ENCODE measurements at regions not wholly inside any gene's neighbourhood (a gene's known extent, or its start where the extent isn't known, plus 50 kb on each side); places are given as distances from the start of the nearest gene placed in this dataset.
A peak's percentile ranks its signal among the peaks of the same experiment; 100 is the strongest.

GRCh38 chr2:19003554-19003953 lies 354.9 kb downstream of the OSR1 start:
- H3K4me3 ChIP-seq (ENCODE audit: low read length): no peak overlapping the region
- H3K4me1 ChIP-seq (ENCODE audit: control insufficient read depth, insufficient read depth, low read length): peaks cover 9% of the 10 kb centered on the region
- no peak for DNase-seq (ENCODE audit: low read depth)
- no peaks in the 10 kb centered on the region for H3K36me3 ChIP-seq (ENCODE audit: control insufficient read depth, insufficient read depth, low read length, severe bottlenecking)
- no peaks in the 10 kb centered on the region for H3K9me3 ChIP-seq (ENCODE audit: control insufficient read depth, low read length)
- H3K27me3 ChIP-seq (replicated peaks; ENCODE audit: control insufficient read depth, insufficient read depth, low read length): no peaks in the 10 kb centered on the region
- no peak overlapping the region for H3K9ac ChIP-seq (ENCODE audit: low read length)

GRCh38 chr2:19000776-19001175 lies 357.6 kb downstream of the OSR1 start:
- Histone ChIP-seq H3K9me3 (ENCODE audit: control insufficient read depth, low read length) (no peaks in the 10 kb centered on the region), H3K4me1 (ENCODE audit: control insufficient read depth, insufficient read depth, low read length) (peaks cover 9% of the 10 kb centered on the region), H3K27me3 (replicated peaks; ENCODE audit: control insufficient read depth, insufficient read depth, low read length) (no peaks in the 10 kb centered on the region), H3K4me3 (ENCODE audit: low read length) (no peak overlapping the region), H3K36me3 (ENCODE audit: control insufficient read depth, insufficient read depth, low read length, severe bottlenecking) (no peaks in the 10 kb centered on the region), H3K9ac (ENCODE audit: low read length) (no peak overlapping the region)
- no peak for DNase-seq (ENCODE audit: low read depth)

- H3K36me3 ChIP-seq (ENCODE audit: control insufficient read depth, insufficient read depth, low read length, severe bottlenecking): no peaks in the 10 kb centered on the region
- H3K9ac ChIP-seq (ENCODE audit: low read length): no peak overlapping the region
- H3K4me3 ChIP-seq (ENCODE audit: low read length): no peak overlapping the region
- H3K4me1 ChIP-seq (ENCODE audit: control insufficient read depth, insufficient read depth, low read length): peaks cover 17% of the 10 kb centered on the region
- DNase-seq (ENCODE audit: low read depth): no peak
- no peaks in the 10 kb centered on the region for H3K9me3 ChIP-seq (ENCODE audit: control insufficient read depth, low read length)
- H3K27me3 ChIP-seq (replicated peaks; ENCODE audit: control insufficient read depth, insufficient read depth, low read length): no peaks in the 10 kb centered on the region
These were observed 359.2 kb downstream of the OSR1 start for GRCh38 chr2:18999198-18999597.

- DNase-seq (ENCODE audit: low read depth): peak; percentile 25
- Histone ChIP-seq H3K9ac (ENCODE audit: low read length) (no peak overlapping the region), H3K27me3 (replicated peaks; ENCODE audit: control insufficient read depth, insufficient read depth, low read length) (no peaks in the 10 kb centered on the region), H3K36me3 (ENCODE audit: control insufficient read depth, insufficient read depth, low read length, severe bottlenecking) (no peaks in the 10 kb centered on the region), H3K4me3 (ENCODE audit: low read length) (no peak overlapping the region), H3K9me3 (ENCODE audit: control insufficient read depth, low read length) (no peaks in the 10 kb centered on the region), H3K4me1 (ENCODE audit: control insufficient read depth, insufficient read depth, low read length) (peaks cover 24% of the 10 kb centered on the region)
These were observed 359.9 kb downstream of the OSR1 start for GRCh38 chr2:18998491-18998890.

- H3K9me3 ChIP-seq (ENCODE audit: control insufficient read depth, low read length): no peaks in the 10 kb centered on the region
- H3K4me1 ChIP-seq (ENCODE audit: control insufficient read depth, insufficient read depth, low read length): peaks cover 53% of the 10 kb centered on the region
- peak overlapping the region; percentile 74 for H3K9ac ChIP-seq (ENCODE audit: low read length)
- no peaks in the 10 kb centered on the region for H3K27me3 ChIP-seq (replicated peaks; ENCODE audit: control insufficient read depth, insufficient read depth, low read length)
- no peak overlapping the region for H3K4me3 ChIP-seq (ENCODE audit: low read length)
- no peaks in the 10 kb centered on the region for H3K36me3 ChIP-seq (ENCODE audit: control insufficient read depth, insufficient read depth, low read length, severe bottlenecking)
- DNase-seq (ENCODE audit: low read depth): peak; percentile 60
These were observed 364.6 kb downstream of the OSR1 start for GRCh38 chr2:18993756-18994338.

GRCh38 chr2:18991177-18992168 lies 366.9 kb downstream of the OSR1 start:
- peaks cover 73% of the 10 kb centered on the region for H3K4me1 ChIP-seq (ENCODE audit: control insufficient read depth, insufficient read depth, low read length)
- no peaks in the 10 kb centered on the region for H3K27me3 ChIP-seq (replicated peaks; ENCODE audit: control insufficient read depth, insufficient read depth, low read length)
- DNase-seq (ENCODE audit: low read depth): peak; percentile 84
- H3K9ac ChIP-seq (ENCODE audit: low read length): peak overlapping the region; percentile 20
- no peak overlapping the region for H3K4me3 ChIP-seq (ENCODE audit: low read length)
- H3K36me3 ChIP-seq (ENCODE audit: control insufficient read depth, insufficient read depth, low read length, severe bottlenecking): no peaks in the 10 kb centered on the region
- H3K9me3 ChIP-seq (ENCODE audit: control insufficient read depth, low read length): no peaks in the 10 kb centered on the region

GRCh38 chr2:18988631-18989232 lies 369.7 kb downstream of the OSR1 start:
- H3K27me3 ChIP-seq (replicated peaks; ENCODE audit: control insufficient read depth, insufficient read depth, low read length): no peaks in the 10 kb centered on the region
- peak; percentile 50 for DNase-seq (ENCODE audit: low read depth)
- no peak overlapping the region for H3K4me3 ChIP-seq (ENCODE audit: low read length)
- H3K36me3 ChIP-seq (ENCODE audit: control insufficient read depth, insufficient read depth, low read length, severe bottlenecking): no peaks in the 10 kb centered on the region
- H3K4me1 ChIP-seq (ENCODE audit: control insufficient read depth, insufficient read depth, low read length): peaks cover 61% of the 10 kb centered on the region
- H3K9me3 ChIP-seq (ENCODE audit: control insufficient read depth, low read length): no peaks in the 10 kb centered on the region
- peak overlapping the region; percentile 64 for H3K9ac ChIP-seq (ENCODE audit: low read length)

- Histone ChIP-seq H3K27me3 (replicated peaks; ENCODE audit: control insufficient read depth, insufficient read depth, low read length) (no peaks in the 10 kb centered on the region), H3K9me3 (ENCODE audit: control insufficient read depth, low read length) (no peaks in the 10 kb centered on the region), H3K36me3 (ENCODE audit: control insufficient read depth, insufficient read depth, low read length, severe bottlenecking) (no peaks in the 10 kb centered on the region), H3K4me3 (ENCODE audit: low read length) (no peak overlapping the region), H3K9ac (ENCODE audit: low read length) (peak overlapping the region; percentile 64), H3K4me1 (ENCODE audit: control insufficient read depth, insufficient read depth, low read length) (peaks cover 52% of the 10 kb centered on the region)
- DNase-seq (ENCODE audit: low read depth): peak; percentile 95
These were observed 370.8 kb downstream of the OSR1 start for GRCh38 chr2:18987592-18988073.

- no peak overlapping the region for H3K4me3 ChIP-seq (ENCODE audit: low read length)
- H3K9me3 ChIP-seq (ENCODE audit: control insufficient read depth, low read length): no peaks in the 10 kb centered on the region
- H3K36me3 ChIP-seq (ENCODE audit: control insufficient read depth, insufficient read depth, low read length, severe bottlenecking): no peaks in the 10 kb centered on the region
- H3K9ac ChIP-seq (ENCODE audit: low read length): peak overlapping the region; percentile 25
- peaks cover 49% of the 10 kb centered on the region for H3K4me1 ChIP-seq (ENCODE audit: control insufficient read depth, insufficient read depth, low read length)
- DNase-seq (ENCODE audit: low read depth): no peak
- no peaks in the 10 kb centered on the region for H3K27me3 ChIP-seq (replicated peaks; ENCODE audit: control insufficient read depth, insufficient read depth, low read length)
These were observed 371.4 kb downstream of the OSR1 start for GRCh38 chr2:18987016-18987415.

GRCh38 chr2:18986046-18986445 lies 372.4 kb downstream of the OSR1 start:
- H3K4me3 ChIP-seq (ENCODE audit: low read length): no peak overlapping the region
- no peaks in the 10 kb centered on the region for H3K36me3 ChIP-seq (ENCODE audit: control insufficient read depth, insufficient read depth, low read length, severe bottlenecking)
- no peak for DNase-seq (ENCODE audit: low read depth)
- H3K27me3 ChIP-seq (replicated peaks; ENCODE audit: control insufficient read depth, insufficient read depth, low read length): no peaks in the 10 kb centered on the region
- peaks cover 45% of the 10 kb centered on the region for H3K4me1 ChIP-seq (ENCODE audit: control insufficient read depth, insufficient read depth, low read length)
- no peaks in the 10 kb centered on the region for H3K9me3 ChIP-seq (ENCODE audit: control insufficient read depth, low read length)
- no peak overlapping the region for H3K9ac ChIP-seq (ENCODE audit: low read length)

GRCh38 chr2:18980786-18981430 lies 377.5 kb downstream of the OSR1 start:
- H3K36me3 ChIP-seq (ENCODE audit: control insufficient read depth, insufficient read depth, low read length, severe bottlenecking): no peaks in the 10 kb centered on the region
- H3K4me1 ChIP-seq (ENCODE audit: control insufficient read depth, insufficient read depth, low read length): peaks cover 24% of the 10 kb centered on the region
- no peaks in the 10 kb centered on the region for H3K9me3 ChIP-seq (ENCODE audit: control insufficient read depth, low read length)
- no peak overlapping the region for H3K4me3 ChIP-seq (ENCODE audit: low read length)
- H3K27me3 ChIP-seq (replicated peaks; ENCODE audit: control insufficient read depth, insufficient read depth, low read length): no peaks in the 10 kb centered on the region
- H3K9ac ChIP-seq (ENCODE audit: low read length): no peak overlapping the region
- no peak for DNase-seq (ENCODE audit: low read depth)

Data from adipocyte (in vitro differentiated cells).